ENCODE measurements at regions not wholly inside any gene's neighbourhood (a gene's known extent, or its start where the extent isn't known, plus 50 kb on each side); places are given as distances from the start of the nearest gene placed in this dataset.

DNA sequence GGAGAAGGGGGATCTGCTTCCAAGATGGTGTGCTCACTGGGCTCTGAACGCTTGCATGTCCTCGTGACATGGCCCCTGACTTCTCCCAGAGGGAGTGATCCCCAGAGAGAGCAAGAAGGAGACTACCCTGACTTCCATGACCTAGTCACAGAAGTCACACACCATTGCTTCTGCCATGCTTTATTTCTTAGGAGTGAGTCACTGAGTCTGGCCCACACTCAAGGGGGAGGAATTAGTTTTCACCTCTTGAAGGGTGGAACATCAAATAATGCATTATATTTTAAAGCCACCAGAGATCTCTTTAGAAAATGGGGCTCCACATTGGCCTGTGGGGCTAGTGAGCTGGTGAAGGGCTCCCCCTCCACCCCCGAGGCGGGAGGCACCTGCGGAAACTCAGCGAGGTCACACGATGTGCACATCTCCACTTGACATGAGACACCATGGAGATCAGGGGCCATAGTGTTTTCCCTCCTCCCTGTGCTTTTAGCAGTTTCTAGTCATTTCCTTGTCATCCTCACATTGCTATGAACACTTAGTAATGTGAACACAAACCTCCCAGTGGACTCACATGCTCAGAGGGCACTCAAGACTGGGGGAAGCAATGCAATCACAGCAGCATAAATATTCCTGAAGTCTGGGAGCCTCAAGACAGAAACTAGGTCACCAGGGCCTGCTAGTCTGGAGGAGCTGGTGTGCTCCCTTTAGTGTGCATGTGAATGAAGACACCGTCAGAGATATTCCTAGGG lies 87.4 kb upstream of the FZD10 start:
- no peak for DNase-seq

DNA sequence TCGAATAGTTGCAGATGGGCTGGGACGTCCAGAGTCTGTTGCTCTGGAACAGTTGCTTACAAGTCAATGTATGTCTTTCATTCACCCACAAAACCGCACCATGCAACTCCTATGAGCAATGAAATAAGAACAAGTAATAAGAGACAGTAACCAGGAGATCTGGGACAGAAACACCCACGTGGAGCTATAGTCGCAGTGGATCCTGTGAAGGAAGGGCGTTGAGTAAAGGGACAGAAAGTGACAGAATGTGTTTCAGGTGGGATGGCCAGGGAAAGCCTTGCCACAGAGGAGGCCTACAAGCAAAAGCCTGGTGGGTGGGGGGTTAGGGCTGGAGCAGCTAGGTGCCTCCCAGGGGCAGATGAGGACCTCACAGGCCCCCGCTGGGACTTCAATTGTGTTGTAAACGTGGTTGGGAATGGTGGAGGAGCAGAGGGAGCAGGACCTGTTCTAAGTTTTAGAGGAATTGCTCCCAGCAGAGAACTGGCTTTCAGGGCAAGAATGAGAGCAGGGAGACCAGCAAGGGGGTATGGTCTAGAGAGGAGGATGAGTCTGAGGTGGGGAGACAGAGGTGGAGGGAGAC lies 86.7 kb upstream of the FZD10 start:
- DNase-seq = no peak

DNA sequence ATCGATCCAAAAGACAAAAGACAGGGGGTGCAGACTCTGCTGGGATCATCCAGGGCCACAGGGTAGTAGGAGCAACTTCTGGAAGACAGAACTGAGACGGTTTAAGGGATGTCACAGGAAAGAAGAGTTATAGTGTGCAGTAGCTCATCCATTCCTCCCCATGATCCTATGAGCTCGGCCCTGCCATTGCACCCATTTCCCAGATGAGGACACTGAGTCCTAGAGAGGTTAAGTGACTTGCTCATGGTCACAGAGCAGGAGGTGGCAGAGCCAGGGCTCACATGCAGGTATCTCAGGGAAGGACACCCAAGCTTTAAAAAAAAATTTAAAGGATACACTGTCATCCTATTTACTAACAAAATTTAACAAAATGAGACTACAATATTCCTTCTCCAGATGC lies 86.1 kb upstream of the FZD10 start:
- no peak for DNase-seq

DNA sequence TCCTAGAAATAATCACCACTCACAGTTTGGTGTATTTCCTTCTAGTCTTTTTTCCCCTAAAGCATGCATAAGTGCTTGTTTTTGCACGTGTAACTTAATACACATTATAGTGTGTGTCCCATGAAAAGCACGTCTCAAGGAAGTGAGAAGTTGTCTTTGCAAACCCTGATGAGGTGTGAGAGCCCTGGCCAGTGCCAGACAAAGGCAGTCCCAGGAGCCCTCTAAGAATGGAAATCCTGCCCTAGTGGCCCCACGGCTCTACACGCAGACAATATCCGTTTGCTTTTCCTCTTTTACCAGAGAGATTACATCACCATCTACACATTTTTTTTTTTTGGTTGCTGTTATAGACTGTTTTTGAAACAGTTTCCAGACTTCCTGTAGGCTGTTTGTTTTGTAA lies 85.5 kb upstream of the FZD10 start:
- no peak for DNase-seq

DNA sequence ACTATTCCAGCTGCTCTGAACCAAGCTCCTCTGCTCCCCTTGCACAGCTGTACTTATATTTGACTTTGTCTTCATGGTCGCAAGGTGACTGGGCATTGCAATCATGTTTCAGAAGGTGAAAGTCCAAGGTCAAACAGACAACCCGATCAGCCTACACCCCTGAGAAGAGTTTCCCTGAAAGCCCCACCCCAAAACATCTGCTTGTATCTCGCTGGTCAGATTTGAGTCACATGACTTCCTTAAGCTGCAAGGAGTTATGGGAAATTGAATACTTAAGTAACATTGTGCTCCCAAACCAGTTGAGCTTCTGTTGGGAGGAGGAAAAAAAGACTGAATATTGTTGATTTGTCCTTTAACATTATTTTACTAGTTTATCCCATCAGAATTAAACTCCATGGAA lies 83.4 kb upstream of the FZD10 start:
- no peak for DNase-seq

DNA sequence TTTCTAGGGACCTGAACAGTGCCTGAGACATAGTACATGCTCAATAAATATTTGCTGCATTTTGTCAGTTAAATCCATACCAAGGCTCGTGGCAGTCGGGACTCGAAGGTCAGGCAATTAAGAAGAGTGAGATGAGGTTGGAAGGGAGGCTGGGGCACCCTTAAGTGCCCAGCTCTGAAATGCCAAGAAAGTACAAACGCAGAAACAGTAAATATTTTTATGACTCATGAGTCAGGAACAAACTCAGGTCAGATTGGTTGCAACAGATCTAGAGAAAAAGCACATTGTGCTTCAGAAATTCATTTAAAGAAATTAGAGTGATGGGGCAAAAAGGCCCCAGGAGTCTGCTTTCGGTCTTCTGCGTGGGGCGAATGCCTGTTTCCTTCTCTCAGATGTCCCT lies 83.0 kb upstream of the FZD10 start:
- no peak for DNase-seq

DNA sequence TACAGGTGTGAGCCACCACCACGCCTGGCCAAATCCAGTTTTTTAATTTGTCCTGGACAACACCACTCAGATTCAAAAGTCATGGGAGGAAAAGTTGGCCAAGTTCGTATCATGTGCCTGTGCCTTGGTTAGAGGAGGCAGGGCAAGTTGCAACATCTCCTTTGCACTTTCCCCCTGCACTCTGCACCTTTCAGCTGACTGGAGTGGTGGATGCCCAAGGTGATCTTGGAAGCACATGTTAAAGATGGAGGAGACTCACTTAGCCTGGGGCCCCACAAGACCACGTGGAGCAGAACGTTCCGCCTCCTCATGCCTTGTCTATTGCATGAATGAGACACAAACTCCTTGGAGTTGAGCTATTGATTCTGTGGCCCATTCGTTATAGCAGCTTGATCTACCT lies 82.1 kb upstream of the FZD10 start:
- no peak for DNase-seq

DNA sequence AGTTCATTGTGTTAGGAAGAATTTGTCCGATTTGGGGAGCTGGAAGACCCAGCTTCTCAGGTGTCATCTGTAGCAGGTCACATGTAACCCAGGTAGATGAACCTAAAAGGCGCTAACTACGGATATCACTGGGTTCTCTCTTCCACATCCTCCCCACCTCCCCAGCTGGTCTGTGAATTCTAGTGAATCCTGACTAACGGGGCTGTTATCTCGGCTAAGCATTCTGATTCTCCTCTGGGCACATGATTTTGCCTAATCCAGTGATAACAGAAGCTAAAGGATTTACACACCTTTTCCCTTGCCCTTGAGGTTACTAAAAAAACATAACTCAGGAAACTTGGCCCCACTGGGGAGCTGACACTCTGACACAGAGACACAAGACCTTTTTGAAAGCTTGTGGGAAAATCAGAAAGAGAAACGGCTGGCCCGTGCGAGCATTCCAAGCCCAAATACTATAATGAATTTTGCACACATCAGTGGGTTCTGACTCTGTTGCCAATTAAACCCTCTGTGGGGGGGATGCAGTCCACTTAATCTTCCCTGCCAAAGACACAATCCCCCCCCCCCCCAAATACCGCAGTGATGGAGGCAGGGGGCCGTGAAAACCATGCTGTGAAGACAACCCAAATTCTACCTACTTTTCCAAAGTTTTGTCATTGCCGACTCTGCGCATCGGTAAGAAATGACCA lies 81.0 kb upstream of the FZD10 start:
- no peak for DNase-seq

DNA sequence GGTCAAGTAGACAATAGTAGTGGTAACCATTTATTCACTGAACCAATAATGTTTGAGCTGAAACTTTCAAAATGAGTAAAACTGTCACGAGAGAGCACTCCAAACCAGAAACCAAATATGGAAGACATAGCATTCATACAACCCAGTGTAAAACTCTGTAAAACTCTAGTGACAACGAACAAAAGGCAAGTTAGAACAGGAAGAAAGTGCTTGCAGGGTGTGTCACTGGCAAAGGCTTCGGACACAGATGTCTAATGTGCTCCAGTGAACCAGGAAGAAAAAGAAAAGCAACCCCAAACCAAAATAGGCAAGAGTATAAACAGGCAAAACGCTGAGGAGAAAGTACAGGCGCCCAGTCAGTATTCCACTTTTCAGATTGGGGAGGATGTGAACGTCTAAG lies 79.3 kb upstream of the FZD10 start:
- DNase-seq = no peak

DNA sequence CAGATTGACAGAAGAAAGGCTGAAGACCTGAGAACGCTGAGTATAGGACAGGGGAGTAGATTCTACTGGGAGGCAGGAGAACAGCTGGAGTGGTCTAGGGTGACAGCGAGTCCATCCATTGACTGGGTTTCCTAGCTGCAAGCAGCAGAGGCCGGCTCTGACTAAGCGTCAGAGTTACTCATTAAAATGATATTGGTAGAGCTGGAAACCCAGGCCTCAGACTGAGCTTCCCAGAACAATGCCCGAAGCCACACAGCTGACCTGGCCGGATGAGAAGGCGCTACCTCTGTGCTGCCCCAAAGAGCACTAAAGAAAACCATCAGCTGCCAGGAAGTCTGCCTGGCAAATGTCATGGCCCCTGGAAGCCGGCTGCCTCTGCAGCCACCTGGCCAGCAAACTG lies 78.5 kb upstream of the FZD10 start:
- DNase-seq = no peak

DNA sequence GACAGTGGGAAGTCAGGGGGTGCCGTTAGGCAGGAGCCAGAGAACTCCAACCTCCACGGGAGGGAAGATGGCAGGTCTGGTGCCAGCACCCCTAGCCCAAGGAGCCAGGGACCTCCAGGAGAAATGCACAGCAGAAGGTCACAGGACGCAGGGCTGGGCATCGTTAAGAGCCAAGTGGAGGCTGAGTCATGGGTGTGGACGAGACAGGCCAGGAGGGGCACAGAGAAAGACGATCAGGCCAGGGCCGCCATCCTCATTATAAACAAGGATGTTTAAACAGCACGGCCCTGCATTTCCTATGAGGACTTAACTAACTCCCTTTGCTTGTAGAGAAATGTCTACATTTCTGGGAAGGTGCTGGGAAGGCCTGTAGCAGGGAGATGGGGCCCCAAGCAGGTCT lies 77.9 kb upstream of the FZD10 start:
- no peak for DNase-seq

DNA sequence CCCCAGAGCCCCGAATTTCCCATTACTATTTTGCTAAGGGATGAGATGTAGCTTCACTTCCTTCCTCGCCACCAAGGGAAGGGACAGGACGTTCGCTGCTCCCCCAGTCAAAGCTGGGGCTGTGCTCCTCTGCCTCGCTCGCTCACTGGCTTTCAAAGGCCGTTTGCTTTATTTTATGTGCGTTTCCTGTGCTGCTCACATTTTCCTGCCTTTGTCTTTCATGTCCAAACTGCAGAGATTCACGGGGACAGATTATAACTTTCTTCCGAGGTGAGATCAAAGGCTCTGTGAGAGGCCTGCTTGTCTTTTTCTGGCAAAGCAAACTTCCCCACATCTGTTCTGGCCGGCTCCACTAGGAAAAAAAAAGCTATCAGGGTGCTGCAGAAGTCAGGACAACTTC lies 76.0 kb upstream of the FZD10 start:
- no peak for DNase-seq

DNA sequence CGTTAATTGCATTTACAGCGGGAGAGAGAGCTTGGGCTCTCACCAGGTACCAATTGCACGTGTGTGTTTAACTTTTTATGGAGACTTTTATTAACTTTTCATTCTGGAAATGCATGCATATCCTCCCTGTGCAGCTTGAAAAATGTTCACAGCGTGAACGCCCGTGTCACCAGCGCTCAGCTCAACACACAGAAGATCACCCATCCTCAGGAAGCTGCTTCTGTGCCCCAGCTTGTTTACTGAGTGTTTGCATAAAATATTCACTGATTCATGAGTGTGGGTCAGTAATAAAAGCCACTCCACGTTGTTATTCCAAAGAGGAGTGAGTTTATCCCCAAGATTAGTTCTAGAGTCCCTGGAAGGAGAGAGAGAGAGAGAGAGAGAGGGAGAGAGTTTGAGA lies 75.5 kb upstream of the FZD10 start:
- no peak for DNase-seq

DNA sequence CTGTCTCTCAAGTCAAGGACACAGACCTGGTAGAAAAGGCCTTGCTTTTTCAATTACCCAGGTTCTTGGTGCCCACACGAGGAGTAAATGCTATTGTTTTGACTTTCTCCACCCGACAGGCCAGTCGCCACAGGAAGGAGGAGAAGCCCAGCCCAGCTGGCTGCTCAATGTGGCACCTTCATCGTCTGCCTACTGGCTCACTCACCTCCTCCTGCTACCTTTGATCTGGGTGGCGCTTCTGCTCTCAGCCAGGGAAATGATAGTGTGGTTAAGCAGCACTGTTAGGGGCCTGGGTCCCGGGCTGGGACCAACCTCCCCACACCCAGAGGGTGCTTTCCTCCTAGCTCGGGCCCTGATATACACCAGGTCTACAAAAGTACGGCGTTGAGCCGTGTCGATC lies 75.0 kb upstream of the FZD10 start:
- DNase-seq = no peak

DNA sequence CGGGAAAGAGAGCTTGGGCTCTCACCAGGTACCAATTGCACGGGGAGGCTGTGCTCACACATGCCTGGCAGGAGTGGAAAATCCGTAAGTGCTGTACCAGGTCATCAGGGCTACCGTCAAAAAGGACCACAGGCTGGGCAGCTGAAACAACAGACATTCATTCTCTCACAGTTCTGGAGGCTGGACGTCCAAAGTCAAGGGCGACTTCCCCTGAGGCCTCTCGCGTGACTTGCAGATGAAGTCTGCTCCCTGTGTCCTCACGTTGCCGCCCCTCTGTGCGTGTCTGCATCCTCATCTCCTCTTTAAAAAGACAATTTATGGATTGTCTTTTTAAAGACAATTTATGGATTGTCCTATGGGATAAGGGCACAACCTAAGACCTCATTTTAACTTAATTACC lies 73.8 kb upstream of the FZD10 start:
- no peak for DNase-seq

DNA sequence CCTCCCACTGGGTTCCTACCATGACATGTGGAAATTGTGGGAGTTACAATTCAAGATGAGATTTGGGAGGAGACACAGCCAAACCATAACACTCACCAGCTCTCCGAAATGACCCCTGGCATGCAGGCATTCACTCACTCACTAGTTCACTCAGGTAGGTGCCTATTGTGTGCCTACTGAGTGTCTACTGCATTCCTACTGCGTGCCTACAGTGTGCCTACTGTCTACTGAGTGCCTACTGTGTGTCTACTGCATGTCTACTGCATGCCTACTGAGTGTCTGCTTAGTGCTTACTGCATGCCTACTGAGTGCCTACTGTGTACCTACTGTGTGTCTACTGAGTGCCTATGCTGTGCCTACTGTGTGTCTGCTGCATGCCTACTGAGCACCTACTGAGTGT lies 71.7 kb upstream of the FZD10 start:
- DNase-seq = no peak

DNA sequence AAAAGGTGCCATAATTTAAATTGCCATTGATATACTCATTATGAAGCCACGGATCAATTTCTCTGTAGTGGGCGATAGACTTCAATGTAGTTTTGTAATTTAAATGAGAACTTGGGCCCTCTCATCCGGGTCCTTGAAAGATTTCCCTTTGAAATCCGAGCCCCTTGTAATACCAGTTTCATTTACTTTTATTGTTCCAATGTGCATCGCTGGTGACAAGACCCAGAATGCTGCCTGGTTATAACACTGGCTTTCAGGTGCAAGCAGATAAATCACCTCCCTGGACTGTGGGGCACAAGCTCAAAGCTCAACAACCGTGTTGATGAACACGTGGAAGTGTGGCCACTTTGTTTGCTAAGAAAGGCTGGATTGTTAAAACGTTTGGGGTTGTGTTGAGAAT lies 68.9 kb upstream of the FZD10 start:
- DNase-seq = no peak

DNA sequence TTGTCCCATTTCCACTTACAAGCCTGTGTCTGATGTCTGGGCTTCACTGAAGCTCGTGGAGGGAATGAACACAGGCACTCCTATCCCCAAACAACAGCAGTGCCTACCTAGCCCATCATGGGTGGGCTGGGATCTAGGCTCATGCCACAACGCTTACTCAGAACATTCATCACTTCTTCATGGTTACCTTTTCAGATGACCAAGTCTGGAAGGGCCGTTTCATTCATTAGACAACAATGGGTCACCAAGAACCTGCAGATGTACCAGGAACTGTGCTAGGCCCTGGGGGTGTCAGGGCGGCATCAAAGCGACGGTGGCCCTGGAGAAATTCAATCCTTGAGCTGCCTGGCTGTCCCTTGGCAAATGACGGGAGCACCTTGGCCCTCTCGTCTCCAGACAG lies 64.9 kb upstream of the FZD10 start:
- no peak for DNase-seq

DNA sequence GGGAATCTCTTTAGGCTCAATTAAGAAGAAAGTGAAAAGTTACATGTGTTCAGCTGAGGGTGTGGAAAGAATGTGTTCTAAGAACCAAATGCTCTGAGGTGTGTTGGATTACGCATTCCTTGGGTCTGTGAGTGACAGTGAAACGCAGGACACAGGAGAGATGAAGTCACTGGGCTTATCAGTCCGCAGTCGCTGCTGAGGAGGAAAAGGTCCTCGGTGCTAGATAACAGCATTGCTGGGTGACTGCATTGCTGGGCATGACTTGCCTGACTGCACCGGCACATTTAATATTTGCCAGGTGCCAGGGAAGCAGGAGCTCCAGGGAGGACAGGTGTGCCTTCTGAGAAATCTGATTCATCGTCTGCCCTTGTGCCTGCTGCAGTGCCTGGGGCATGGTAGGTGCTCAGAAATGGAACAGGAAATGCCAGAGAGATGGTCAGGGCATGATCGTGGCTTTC lies 64.4 kb upstream of the FZD10 start:
- no peak for DNase-seq

DNA sequence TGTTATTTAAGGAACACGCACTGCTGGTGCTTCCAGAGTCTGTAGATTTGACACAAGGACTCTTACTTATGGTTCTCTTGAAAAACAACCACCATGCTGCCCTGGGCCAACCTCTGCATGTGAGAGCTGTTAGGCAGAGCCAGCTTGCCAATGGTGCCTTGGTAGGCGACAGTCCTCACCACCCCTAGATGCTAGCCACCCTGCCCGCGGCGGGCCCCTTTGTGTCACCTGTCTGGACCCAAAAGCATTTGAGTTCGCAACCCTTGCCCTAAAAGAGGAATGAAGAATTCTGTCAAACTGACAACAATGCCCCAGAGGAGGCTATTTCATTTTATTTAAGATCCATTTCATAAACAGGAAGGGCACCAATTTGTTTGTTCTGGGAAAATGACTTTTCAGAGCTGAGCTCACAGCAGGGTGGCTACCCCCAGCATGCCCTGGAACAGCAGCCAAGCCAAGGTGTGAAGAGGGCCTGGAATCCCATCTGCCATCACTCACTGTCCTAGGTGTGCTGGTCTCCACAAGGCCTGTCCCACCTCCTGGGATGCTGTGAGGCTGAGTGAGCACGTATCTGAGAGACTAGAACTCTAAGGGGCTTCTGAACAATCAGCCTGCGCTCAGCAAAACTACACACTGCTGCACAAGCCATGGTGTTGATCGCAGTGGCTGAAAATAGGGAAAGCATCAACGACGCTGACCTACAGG lies 63.8 kb upstream of the FZD10 start:
- no peak for DNase-seq

DNA sequence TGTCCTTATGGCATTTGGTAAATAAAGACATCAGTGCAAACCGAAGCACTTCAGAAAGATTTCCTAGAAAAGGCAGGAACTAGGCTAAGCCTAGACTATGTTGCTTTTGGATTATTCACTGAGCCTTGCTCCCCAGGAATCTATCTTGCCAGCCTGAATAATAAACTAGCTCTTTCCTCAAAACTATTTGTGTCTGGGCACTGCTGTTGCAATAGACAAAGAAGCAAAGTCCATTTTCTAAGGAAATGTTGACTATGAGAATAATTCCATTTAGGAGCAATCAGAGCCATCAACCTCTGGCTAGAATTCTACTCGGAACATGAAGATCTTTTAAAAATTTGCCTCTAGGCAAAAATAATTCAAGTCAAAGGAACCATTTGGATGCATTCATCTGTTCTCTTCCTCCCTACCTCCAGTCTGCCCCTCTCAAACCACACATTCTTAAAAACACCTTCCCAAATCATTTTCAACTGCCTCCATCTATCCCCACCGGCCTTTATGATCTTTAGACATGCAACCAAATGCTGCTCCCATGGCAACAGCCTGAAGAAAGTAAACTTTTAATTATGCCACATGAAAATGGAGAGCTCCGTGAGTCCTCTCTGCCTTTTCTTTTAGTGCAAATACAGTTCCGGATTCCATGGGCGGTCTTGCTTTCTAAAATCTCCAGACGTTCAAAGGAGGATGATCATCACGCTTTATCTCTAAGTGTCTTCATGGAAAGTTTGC lies 61.5 kb upstream of the FZD10 start:
- DNase-seq = no peak

DNA sequence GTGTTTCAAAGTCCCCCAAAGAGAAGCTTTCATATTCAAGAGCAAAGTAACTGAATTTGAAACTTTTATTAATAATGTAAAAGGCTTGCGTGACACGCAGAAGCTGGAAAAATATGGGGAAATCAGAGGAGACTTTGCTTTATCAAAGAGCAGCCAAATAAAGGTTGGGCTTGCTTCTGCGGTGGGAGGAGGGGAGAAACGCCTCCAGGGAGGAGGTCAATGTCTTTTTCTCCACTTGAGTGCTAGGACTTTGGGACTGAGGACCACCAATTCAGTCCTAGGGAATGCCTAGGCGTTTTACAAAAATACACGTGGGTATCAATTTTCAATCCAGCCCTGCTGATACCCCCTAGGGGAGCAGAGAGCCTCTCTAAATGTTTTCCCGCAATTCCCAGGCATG lies 60.9 kb upstream of the FZD10 start:
- no peak for DNase-seq

DNA sequence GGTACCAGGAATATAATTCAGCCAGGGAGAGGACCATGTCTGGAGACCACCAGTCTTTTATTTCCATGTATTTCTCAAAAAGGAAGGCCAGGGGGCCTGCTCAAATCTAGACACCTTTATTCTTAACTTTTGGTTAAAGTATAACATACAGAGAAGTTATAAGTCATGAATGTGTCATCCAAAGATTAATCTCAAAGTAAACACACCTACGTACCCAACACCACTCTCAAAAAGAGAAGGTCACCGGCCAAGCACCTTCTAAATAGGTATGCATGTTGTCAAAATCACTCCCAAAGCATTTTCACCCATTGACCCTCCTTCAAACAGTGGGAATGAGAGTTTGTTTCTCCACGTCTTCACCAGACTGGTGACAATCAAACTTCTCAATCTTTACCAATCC lies 60.0 kb upstream of the FZD10 start:
- no peak for DNase-seq
